ENCODE measurements at regions not wholly inside any gene's neighbourhood (a gene's known extent, or its start where the extent isn't known, plus 50 kb on each side); places are given as distances from the start of the nearest gene placed in this dataset.
"Not testable (repeated sequence)": the region's sequence is repeated elsewhere in the genome, so short reads cannot be mapped to it uniquely, and the experiment has no call there.

DNA sequence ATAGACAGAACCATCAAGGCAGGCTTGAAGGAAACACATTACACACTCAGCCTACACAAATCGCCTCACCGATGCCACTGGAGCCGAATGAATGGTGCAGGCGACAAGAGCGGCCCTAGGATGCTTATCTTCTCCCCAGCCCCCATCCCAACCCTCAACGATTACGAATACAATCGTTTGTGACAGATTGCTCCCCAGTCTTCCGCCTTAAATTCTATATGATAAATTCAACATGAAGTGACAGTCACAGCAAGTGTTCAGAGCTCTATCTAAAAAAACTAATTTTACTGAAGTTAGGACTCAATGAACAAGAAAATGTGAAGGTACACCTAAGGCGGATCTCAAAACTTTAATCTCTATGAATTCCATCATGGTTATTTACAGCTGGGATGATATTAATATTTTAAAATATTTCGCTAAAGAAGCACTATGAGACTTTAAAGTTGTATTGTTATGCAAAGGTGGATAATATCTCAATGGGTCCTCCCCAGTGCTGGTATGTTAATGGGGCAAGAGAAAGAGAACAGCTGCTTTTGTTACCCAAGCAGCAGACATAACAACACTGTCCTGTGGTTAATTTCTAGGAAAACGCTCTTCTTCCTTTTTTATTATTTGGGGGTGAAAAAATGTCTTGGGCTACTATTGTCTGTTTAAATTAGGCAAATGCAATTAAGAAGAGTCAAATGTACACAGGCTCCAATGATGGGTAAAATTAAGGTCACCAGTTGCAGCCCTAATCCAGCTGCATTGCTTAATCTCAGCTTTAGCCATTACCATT lies 147.6 kb upstream of the NR2F2 start:
- DNase-seq (ENCODE audit: low read depth): no peak

DNA sequence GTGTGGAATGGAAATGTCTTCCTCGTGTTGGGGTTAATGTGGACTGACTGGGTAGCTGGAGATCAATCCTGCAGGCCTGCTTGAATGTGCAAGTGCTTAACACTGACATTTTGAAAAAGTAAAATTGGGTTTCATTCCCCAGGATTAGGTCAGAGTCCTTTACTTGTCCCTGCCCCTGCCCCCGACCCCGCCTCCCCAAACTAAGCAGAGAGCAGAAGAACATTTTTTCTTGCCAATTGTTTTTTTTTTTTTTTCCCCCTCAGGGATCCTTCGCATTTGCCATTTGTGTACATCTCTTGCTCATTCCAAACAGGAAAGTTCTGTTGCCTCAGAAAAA lies 147.0 kb upstream of the NR2F2 start:
- no peak for DNase-seq (ENCODE audit: low read depth)

DNA sequence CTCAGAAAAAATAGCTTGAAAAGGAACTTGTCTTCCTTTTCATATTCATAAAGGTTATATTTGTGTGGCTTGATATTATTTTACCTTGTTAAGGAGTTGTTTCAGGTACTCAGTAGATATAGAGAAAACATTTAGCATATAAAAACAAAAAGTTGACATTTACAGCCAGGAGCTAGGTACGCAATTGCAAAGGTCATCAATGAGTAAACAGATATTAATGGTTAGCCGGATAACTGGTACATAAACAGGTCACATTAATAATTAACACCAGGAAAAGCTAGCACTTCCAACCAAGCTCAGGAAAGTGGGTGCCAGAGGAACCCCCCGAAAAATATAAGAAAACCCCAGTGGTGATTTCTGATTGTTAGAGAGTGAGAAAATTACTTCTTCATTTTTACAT lies 146.6 kb upstream of the NR2F2 start:
- no peak for DNase-seq (ENCODE audit: low read depth)

DNA sequence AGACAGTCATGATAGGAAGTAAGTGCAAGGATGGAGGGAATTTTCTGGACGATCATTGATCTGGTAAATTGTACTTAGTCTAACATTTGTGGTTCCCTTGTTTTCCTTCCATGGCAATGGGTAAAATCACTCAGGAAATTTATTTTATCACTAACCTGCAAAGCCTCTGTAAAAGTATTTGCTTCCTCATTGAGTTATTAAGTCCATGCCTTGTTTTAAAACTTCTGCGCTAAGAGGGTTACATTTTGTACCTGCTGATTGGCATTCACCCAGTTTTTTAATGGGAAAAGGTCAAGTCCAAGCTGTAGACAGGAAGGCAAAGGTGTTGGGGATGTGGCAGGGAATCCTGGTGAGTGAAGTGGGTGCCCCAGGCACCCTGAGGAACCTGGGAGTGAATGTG lies 146.2 kb upstream of the NR2F2 start:
- no peak for DNase-seq (ENCODE audit: low read depth)

DNA sequence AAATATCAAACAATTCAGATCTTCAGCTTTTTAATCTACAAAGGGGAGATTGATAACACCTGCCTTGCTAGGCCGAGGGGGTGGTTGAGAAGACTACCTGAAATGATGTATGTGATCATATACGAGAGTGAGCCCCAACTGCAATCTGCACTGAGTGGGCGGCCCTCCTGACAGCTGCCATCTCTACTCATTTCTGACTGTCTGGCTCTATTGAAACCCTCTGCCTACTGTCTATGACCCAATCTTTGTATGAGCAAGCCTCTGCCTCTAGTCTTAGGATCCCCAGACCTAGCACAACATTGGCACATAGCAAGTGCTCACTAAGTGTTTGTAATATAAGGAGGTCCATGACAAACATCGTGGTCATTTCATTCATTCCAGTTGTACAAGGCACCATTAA lies 144.4 kb upstream of the NR2F2 start:
- no peak for DNase-seq (ENCODE audit: low read depth)

DNA sequence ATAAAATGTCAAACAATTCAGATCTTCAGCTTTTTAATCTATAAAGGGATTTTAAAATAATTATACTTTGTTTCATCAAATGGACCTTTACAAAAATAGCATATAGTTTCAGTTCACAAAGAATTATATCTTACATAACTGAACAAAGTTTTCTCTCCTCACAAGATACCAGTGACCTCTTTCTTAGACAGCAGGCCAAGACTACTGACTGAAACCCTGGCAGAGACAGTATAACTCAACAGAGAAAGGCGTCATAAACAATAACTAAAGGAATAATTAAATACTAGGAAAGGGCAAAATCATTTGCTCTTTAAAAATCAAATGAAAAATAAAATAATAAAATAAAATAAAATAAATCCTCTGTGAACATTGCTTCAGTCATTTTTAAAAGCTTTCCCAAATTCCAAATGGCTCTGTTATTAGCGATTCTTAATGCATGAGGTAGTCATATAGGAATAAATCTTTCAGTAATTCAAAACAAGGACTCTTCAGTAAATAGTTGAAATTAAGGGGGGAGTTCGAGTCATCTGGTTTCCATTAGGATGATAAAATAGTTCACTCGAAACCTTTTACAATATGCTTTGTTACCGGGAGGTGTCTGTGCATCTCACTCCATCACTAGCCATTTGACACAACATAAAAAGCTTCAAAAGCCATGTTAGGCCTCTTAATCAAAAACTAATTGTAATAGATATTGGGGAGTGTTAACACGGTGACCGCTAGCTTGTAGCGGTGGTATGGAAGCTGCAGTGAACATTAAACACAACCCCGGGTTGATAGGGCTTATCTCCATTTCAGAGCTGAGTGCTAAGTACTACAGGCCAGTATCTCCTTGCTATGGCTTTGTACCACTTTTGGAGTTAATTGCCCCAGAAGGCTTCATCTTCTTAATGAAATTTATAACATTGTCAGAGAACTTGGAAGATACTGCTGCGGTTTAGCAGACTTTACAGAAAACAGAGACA lies 142.9 kb upstream of the NR2F2 start:
- no peak for DNase-seq (ENCODE audit: low read depth)

DNA sequence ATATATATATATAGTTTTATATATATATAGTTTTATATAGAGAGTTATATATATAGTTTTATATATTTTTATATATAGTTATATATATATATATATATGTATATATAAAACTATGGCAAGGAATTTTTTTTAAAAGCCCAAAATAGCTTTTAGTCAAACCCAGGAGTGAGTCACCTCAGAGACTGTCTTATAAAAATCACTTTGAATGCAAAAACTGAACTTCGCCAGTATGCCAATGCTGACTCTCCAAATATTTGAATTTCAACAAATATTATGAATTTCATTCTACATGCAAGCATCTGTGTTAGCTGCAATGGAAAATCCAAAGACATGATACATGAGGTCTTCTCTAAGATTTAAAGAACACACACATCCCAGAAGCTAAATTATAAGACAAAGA lies 132.8 kb upstream of the NR2F2 start:
- no peak for DNase-seq (ENCODE audit: low read depth)

DNA sequence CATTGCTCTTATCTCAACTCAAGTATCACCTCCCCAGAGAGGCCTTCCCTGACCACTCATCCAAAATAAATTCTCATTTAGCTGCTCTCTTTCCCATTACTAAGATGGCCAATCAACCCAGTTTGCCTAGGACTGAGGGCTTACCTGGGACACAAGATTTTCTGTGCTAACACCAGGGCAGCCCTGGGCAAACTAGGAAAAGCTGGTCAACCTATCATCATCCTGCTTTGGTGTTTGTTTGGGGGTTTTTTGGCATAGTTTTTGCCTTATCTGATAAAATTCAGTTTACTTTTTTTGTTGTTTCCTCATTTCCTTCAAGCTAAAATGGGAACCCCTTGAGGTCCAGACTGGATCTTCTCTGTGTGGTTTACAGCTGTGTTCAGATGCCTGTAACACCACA lies 131.4 kb upstream of the NR2F2 start:
- no peak for DNase-seq (ENCODE audit: low read depth)

DNA sequence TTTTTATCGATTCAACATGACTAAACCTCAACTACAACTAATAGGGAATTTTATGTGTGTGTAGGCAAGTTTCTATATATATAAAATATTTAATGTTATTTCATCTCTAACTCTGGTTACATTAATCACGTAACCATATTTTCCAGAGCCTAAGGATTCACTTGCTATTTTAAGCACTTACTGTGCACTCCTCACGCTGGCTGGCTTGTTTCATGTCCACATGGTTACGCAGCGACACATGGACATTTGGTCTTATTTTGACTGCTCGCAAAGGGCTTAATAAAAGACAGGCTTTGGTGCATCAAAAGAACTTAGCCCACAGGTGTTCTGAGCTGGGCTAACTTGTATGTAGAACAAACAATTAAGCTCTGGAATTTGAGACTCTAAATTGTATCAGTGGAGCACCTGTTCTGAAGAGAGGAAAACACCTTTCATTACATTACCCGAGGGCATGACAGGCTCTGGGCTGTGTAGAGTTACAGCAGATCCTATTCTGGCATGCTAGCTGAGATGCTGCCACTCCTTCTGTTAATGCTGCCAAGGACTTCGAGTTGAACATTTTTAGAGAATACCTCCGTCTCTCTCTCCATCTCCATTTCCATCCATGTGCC lies 130.0 kb upstream of the NR2F2 start:
- no peak for DNase-seq (ENCODE audit: low read depth)

DNA sequence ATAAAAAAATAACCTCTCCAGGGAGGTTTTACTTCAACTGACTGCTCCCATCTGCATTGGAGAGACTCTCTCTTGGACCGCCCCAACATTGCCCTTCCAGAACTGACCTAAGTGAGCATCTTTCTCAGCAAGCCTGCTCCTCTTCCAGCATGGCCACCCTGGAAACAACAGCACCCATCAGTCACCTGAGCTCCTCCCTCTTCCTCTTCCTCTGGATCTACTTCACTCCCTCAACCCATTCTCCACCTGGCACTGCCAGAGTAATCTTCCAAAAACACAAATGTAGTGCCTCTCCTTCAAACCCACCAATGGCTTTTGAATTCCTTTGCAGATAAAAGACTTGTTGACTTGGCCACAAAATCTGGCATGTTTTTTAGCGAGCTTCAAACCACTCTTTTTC lies 128.8 kb upstream of the NR2F2 start:
- no peak for DNase-seq (ENCODE audit: low read depth)

DNA sequence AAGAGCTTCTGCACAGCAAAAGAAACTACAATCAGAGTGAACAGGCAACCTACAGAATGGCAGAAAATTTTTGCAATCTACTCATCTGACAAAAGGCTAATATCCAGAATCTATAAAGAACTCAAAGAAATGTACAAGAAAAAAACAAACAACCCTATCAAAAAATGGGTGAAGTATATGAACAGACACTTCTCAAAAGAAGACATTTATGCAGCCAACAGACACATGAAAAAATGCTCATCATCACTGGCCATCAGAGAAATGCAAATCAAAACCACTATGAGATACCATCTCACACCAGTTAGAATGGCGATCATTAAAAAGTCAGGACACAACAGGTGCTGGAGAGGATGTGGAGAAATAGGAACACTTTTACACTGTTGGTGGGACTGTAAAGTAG lies 124.9 kb upstream of the NR2F2 start:
- DNase-seq (ENCODE audit: low read depth): not testable (repeated sequence)

DNA sequence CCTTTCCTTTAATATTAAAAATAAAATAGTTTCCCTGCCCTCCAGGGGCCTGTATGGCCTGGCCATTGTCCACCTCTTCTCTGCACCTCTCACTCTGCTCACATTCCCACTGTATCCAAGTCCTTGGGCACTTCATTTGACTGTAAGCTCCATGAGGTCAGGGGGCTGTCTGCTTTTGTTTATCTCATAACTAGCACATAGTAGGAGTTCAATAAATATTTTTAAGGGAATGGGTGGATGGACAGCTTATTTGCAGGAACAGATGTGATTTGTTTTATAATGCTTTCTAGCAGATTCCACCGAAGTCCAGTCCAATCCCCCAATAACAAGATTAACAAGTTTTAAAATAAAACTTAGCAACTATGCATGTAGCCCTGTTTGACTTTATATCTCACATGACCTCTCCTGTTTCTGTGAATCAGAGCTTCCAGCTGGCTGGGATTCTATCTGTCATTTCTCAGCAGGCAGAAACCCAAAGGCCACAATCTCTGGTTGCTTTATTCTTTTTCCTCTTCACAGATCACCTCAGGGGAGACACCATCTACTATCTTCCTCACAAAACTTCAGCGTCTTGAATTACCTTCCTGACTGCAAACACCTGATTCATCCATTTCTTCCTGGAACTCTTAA lies 123.0 kb upstream of the NR2F2 start:
- DNase-seq (ENCODE audit: low read depth): no peak

DNA sequence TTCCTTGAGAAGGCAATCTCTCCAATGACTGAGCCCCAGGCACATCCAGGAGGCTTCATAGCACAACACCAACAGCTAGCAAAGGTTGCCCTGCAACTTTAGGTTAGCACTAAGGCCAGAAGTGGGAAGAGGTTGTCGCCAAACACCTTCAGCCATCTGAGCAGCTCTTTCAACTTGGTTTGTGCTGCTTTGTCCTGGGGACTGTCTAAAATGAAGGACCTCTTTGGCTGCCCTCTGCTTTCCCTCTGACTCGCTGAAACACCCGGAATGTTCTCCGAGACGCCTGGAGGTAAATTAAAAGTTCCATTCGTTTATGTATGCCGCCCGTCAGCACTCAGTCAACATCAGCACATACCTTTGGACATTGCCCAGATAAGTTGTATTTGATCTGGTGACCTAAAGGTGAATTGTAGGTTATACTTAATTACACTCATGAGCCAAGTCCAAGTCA lies 121.2 kb upstream of the NR2F2 start:
- DNase-seq (ENCODE audit: low read depth): no peak

DNA sequence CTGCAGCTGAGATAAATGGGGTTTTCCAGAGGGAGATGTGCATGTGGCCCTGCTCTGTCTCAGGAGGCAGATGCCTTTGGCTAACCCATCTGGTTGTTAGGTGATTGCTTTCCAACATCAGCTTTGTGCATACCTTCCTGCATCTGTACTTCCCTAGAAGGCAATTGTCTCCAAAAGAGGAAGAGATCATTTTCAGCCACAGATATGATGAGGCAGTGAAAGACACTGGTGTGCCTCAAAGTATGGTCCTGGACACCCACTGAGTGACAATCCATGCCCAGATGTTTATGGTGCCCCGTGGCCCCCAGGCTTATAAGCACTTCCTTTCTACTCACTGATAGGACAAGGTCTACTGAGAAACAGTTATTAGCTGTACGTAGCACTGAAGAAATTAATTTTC lies 117.5 kb upstream of the NR2F2 start:
- DNase-seq (ENCODE audit: low read depth): no peak

DNA sequence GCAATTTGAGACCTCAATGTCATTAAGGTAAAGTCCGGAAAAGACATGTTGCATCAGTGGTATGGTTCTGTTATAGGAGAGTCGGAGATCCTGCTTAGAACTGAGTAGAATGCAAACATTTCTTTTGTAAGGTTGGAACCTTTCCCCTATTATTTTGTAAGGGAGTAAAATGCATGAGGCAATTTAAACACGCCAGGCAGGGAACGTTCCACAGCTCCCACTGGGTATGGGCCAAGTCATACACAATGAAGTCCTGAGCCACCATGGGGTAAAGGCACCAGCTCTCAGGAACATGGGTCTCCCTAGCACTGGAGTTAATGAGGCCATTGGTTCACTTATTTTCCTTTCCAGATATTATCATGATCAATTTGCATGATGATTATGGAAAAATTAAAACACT lies 116.6 kb upstream of the NR2F2 start:
- no peak for DNase-seq (ENCODE audit: low read depth)

DNA sequence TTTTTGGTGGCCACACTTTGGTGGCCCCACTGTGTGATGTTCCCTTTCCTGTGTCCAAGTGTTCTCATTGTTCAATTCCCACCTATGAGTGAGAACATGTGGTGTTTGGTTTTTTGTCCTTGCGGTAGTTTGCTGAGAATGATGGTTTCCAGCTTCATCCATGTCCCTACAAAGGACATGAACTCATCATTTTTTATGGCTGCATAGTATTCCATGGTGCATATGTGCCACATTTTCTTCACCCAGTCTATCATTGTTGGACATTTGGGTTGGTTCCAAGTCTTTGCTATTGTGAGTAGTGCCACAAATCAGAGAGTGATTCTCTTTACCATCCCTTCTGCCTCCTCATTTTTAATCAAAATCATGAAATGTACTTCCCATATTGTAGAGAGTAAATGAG lies 114.0 kb upstream of the NR2F2 start:
- not testable (repeated sequence) for DNase-seq (ENCODE audit: low read depth)

DNA sequence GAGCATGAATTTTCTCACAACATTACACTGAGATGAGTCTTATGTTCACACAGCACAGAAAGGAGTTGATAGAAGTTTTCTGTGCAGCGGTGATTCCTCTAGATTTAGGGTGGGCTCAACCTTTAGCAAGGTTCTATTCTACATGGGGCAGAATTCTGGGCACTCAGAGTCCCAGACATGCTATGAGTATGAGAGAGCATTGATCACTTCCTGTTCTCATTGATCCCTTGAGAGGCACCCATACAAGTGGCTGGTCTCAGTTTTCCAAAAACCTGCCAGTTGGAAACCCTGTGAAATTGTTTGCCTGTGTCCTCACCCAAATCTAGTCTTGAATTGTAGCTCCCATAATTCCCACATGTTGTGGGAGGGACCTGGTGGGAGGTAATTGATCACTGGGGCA lies 112.5 kb upstream of the NR2F2 start:
- DNase-seq (ENCODE audit: low read depth): no peak

DNA sequence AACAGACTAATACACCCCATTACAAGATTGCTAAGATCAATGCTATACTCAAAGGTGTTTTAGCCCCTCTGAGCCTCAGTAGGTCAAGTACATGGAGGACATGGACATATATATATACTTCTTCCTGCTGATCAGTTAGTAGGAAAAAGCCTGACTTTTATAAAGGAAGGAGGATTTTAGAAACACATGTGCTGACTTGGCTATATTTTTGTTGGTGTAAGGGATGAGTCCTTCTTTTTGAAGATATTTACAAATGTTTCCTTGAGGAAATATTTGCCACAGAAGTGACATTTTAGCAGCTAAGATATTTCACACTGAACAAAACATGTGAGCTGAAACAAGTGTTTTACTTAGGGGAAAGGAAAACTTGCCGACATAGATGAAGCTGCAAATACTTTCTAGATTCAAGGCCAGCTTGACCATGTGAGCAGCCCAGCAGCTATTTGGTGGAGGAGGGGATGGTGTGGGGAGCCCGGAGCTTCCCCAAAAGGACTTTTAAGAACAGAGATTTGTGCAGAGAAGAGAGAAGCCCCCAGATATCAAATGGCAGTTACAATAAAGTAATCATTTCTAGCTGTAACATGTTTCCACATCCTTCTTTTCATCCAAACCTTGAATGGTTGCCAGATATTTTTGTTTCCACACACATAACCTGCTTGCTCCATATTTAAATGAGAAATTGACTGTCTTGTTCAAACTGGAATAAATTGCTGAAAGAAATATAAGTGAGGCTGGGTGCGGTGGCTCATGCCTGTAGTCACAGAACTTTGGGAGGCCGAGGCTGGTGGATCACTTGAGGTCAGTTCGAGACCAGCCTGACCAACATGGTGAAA lies 111.7 kb upstream of the NR2F2 start:
- DNase-seq (ENCODE audit: low read depth): no peak

DNA sequence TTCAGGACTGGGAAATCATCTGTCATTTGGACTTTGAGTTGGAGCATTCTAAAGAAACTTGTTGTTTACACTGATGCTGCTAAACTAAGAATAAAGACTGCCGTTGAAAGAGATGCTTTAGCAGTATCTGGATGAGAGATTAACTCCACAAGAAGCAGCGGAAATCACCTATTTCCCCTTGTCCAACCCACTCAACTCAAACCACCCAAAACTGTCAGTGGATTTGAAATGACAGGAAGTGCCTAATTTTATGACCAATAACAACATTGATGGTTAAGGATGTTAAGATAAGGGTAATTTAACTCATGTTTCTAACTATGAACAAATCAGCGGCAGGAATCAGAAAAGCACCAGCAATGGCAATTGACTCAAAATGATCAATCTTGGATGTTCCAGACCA lies 110.8 kb upstream of the NR2F2 start:
- no peak for DNase-seq (ENCODE audit: low read depth)

DNA sequence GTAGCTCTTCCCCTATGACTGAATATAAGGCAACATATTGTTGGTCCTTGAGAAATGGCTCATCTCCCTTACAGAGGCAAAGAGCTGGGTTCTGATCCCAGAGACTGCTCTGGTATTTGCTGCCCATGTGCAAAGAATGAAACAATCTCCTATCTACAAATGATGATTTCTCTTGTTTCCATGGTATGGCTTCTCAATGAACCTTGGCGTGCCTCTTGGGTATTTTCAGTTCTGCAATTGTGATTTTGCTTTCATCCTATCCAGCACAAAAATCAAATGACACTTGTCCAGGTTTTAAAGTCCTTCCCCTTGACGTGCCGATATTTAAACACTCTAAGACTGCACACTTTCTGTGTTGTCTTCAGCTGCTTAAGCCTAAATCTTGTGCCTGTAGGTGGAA lies 109.8 kb upstream of the NR2F2 start:
- DNase-seq (ENCODE audit: low read depth): no peak

DNA sequence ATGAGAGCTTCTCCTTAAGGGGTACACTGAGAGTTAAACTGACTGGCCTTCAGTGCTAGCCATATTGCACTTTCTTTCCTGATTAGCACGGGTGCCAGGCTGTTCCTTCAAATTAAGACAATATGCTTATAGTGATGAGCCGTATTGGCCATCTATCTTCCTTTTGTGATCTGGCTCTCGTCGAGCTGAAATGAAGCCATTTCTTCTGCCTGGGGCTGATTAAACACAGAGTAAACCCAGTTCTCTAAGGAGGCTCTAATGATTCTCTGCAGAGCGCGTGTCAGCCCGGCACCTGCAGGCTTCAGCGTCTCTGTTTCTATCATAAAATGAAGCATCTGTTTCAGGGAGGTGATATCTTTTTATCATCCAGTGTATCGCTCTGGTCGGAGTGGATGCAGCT lies 107.5 kb upstream of the NR2F2 start:
- no peak for DNase-seq (ENCODE audit: low read depth)

DNA sequence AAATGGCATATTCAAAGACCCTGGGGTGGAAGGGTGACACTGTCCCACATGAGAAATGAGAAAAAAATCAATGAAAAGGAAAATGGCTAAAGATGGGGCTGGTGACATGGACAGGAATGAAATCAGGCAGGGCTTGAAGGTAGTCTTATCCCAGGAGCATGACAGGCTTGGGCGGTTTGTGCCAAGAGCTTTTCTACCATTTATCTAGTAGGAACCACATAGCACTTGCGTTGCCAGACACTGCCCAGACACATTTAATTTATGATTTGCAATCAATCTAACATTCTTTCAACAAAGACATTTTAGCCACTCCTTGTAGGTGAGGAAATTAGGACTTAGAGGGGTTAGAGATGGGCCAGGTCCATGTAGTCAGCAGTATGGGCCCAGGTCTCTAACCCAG lies 106.6 kb upstream of the NR2F2 start:
- no peak for DNase-seq (ENCODE audit: low read depth)

Measured in activated T-cell treated with anti-CD3 and anti-CD28 coated beads for 48 hours (primary cell).